CD4-positive, alpha-beta memory T cell (primary cell): ENCODE measurements at regions not wholly inside any gene's neighbourhood (a gene's known extent, or its start where the extent isn't known, plus 50 kb on each side); places are given as distances from the start of the nearest gene placed in this dataset.

Experiments
- CTCF ChIA-PET: fragments of 350-600 bp; sonication (Branson Sonifier 250); formaldehyde crosslinking; loops from one replicate; lab custom pipeline; 2021; ENCODE audit warnings: inconsistent platforms; ENCODE audit not compliant: partially characterized antibody; lab: Charles Lee
- POLR2A ChIA-PET: fragments of 350-600 bp; sonication (Branson Sonifier 250); formaldehyde crosslinking; loops from one replicate; lab custom pipeline; 2021; ENCODE audit not compliant: partially characterized antibody; lab: Charles Lee
- DNase-seq, 5 donors: peaks; one replicate each; pipeline versions ENCODE4 v3.0.0 to v3.0.0-alpha.2; 2020 to 2022; ENCODE audit warnings: mixed read lengths in 1 of 5
- H3K27ac ChIP-seq: one replicate; pipeline ENCODE4 v1.7.0; 2013; ENCODE audit warnings: low read depth, low read length
- H3K27me3 ChIP-seq: 2 replicates; pipeline ENCODE4 v1.7.0; 2013; ENCODE audit warnings: mild to moderate bottlenecking, low read length, moderate library complexity; ENCODE audit not compliant: insufficient read depth
- H3K36me3 ChIP-seq: 2 replicates; pipeline ENCODE4 v1.7.0; 2013; ENCODE audit warnings: mild to moderate bottlenecking, low read length, moderate library complexity; ENCODE audit not compliant: insufficient read depth
- H3K4me1 ChIP-seq: 2 replicates; pipeline ENCODE4 v1.7.0; 2013; ENCODE audit warnings: mild to moderate bottlenecking, low read length, moderate library complexity; ENCODE audit not compliant: insufficient read depth
- H3K4me3 ChIP-seq, 2 donors: one replicate each; pipeline ENCODE4 v1.7.0; 2013; ENCODE audit warnings: low read length in 2 of 2, mild to moderate bottlenecking in 1 of 2
- H3K9me3 ChIP-seq, 2 donors: one replicate each; pipeline ENCODE4 v1.7.0; 2013; ENCODE audit warnings: low read length in 2 of 2, control low read depth in 1 of 2; ENCODE audit not compliant: control insufficient read depth in 1 of 2
- H3K27ac Mint-ChIP-seq, 7 donors: one replicate each; pipeline ENCODE4 v1.8.0; 2020 to 2021; ENCODE audit warnings: mixed read lengths in 7 of 7, mild to moderate bottlenecking in 6 of 7, inconsistent platforms in 3 of 7, moderate library complexity in 3 of 7
- H3K27me3 Mint-ChIP-seq, 2 donors: one replicate each; pipeline ENCODE4 v1.8.0; 2020 to 2021; ENCODE audit warnings: mixed read lengths in 2 of 2
- H3K36me3 Mint-ChIP-seq, 2 donors: one replicate each; pipeline ENCODE4 v1.8.0; 2020 to 2021; ENCODE audit warnings: mixed read lengths in 2 of 2, inconsistent platforms in 1 of 2, mild to moderate bottlenecking in 1 of 2
- H3K4me1 Mint-ChIP-seq, 4 donors: one replicate each; pipeline ENCODE4 v1.8.0; 2020 to 2021; ENCODE audit warnings: mixed read lengths in 4 of 4, mild to moderate bottlenecking in 1 of 4
- H3K4me3 Mint-ChIP-seq, 8 donors: one replicate each; pipeline ENCODE4 v1.8.0; 2020 to 2021; ENCODE audit warnings: mixed read lengths in 8 of 8, mild to moderate bottlenecking in 7 of 8, moderate library complexity in 6 of 8, inconsistent platforms in 3 of 8
- H3K9me3 Mint-ChIP-seq, 8 donors: one replicate each; pipeline ENCODE4 v1.8.0; 2020 to 2021; ENCODE audit warnings: mixed read lengths in 8 of 8, mild to moderate bottlenecking in 5 of 8, inconsistent platforms in 3 of 8, moderate library complexity in 1 of 8
- intact Hi-C: fragments of 100-400 bp; cut with micrococcal nuclease; formaldehyde crosslinking; loops from one replicate; pipeline ENCODE4 v1.15.1; 2023

DNA sequence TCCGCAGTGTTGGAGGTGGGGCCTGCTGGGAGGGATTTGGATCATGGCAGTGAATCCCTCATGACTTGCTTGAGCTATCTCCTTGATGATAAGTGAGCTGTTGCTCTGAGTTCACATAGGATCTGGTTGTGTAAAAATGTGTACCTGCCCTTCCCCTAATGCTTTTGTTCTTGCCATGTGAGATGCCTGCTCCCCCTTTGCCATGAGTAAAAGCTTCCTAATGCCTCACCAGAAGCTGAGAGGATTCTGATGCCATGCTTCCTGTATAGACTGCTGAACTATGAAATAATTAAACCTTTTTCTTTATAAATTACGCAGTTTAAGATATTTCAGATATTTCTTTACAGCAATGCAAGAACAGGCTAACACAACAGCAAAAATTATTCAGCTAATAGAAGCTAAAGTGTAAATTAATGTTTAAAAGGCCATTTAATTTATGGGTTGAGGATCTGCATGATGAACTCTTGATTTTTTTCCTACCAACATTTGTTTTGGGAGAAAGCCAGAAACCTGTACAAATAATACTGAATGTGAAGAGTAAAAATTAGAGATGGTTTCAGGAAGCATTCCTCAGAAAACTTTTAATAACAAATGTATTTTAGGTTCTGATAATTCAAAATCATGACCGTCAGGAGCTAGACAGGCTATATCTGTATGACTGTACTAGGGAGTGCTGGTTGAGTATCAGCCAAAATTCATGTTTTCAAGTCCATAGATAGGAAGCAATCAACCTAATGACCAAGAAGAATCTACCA, 177.5 kb upstream of the GRIA4 start:
- Mint-ChIP-seq H3K36me3 (no peaks in the 10 kb centered on the region), H3K4me1 (no peaks in the 10 kb centered on the region), H3K27me3 (no peaks in the 10 kb centered on the region), H3K27ac (no peak overlapping the region), H3K4me3 (no peak overlapping the region), H3K9me3 (no peaks in the 10 kb centered on the region)
- Histone ChIP-seq H3K27ac (no peak overlapping the region), H3K4me3 (no peak overlapping the region), H3K9me3 (no peaks in the 10 kb centered on the region), H3K4me1 (no peaks in the 10 kb centered on the region), H3K36me3 (no peaks in the 10 kb centered on the region), H3K27me3 (no peaks in the 10 kb centered on the region)
- POLR2A ChIA-PET: no interaction called here
- DNase-seq: no peak
- CTCF ChIA-PET: no interaction called here
- intact Hi-C loops: no loop called here

- Mint-ChIP-seq H3K36me3 (no peaks in the 10 kb centered on the region), H3K4me1 (no peaks in the 10 kb centered on the region), H3K27ac (no peak overlapping the region), H3K4me3 (no peak overlapping the region), H3K9me3 (no peaks in the 10 kb centered on the region), H3K27me3 (no peaks in the 10 kb centered on the region)
- Histone ChIP-seq H3K9me3 (no peaks in the 10 kb centered on the region), H3K4me3 (no peak overlapping the region), H3K27ac (no peak overlapping the region), H3K27me3 (no peaks in the 10 kb centered on the region), H3K36me3 (no peaks in the 10 kb centered on the region), H3K4me1 (no peaks in the 10 kb centered on the region)
- CTCF ChIA-PET: interaction anchor here (1.1 kb wide), 1 partner anchor 820 kb away, joined by 3 read pairs; no protein-coding TSS in a partner anchor
- no peak for DNase-seq
- POLR2A ChIA-PET: no interaction called here
- intact Hi-C loops: no loop called here
These were observed 180.6 kb upstream of the GRIA4 start for GRCh38 chr11:105429096-105429910.

- Mint-ChIP-seq H3K27ac (no peak overlapping the region), H3K36me3 (no peaks in the 10 kb centered on the region), H3K27me3 (peaks cover 3 to 4% of the 10 kb centered on the region in 2 donors), H3K9me3 (no peaks in the 10 kb centered on the region), H3K4me3 (no peak overlapping the region), H3K4me1 (no peaks in the 10 kb centered on the region)
- no peak overlapping the region for H3K4me3 ChIP-seq
- no peaks in the 10 kb centered on the region for H3K27me3 ChIP-seq
- no peaks in the 10 kb centered on the region for H3K36me3 ChIP-seq
- H3K27ac ChIP-seq: no peak overlapping the region
- H3K9me3 ChIP-seq: no peaks in the 10 kb centered on the region
- intact Hi-C loops: no loop called here
- no peak for DNase-seq
- ChIA-PET POLR2A (no interaction called here), CTCF (no interaction called here)
- H3K4me1 ChIP-seq: no peaks in the 10 kb centered on the region
These were observed 202.8 kb upstream of the GRIA4 start for GRCh38 chr11:105407101-105407500.

DNA sequence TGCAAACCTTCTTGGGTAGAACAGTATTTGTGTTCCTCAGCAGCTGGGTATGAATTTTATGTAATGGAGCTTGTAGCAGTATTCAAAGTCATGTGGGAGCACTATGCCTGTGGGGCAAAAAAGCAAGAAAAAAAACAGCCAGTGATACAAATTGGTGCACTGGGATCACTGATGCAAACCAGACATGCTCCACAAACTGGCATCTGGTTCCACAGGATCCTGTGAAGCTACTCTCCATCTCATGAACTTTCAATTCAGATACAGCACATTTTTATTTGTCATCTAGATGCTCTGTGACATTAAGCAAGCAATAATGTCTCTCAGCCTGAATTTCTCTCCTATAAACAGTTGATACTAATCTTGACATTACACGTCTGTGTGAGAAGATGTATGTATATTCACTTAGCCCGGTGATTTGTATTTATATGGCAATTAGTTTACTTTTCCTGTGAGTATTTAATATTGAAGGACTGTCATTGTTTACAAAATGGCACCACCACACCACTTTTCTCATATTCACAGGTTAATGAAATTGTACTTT, 208.5 kb upstream of the GRIA4 start:
- Histone ChIP-seq H3K36me3 (no peaks in the 10 kb centered on the region), H3K4me3 (no peak overlapping the region), H3K27me3 (no peaks in the 10 kb centered on the region), H3K4me1 (no peaks in the 10 kb centered on the region), H3K27ac (no peak overlapping the region), H3K9me3 (no peaks in the 10 kb centered on the region)
- intact Hi-C loops: no loop called here
- ChIA-PET POLR2A (no interaction called here), CTCF (no interaction called here)
- Mint-ChIP-seq H3K4me1 (no peaks in the 10 kb centered on the region), H3K36me3 (no peaks in the 10 kb centered on the region), H3K4me3 (no peak overlapping the region), H3K9me3 (peaks cover 0 to 4% (median 0%) of the 10 kb centered on the region in 8 donors), H3K27me3 (peaks cover 8% of the 10 kb centered on the region in 2 donors), H3K27ac (no peak overlapping the region)
- no peak for DNase-seq

GRCh38 chr11:105399511-105399910, 210.4 kb upstream of the GRIA4 start:
- CTCF ChIA-PET: no interaction called here
- Mint-ChIP-seq H3K4me1 (no peaks in the 10 kb centered on the region), H3K27ac (no peak overlapping the region), H3K4me3 (no peak overlapping the region), H3K36me3 (no peaks in the 10 kb centered on the region), H3K9me3 (peaks cover 0 to 4% (median 0%) of the 10 kb centered on the region in 8 donors), H3K27me3 (peaks cover 8% of the 10 kb centered on the region in 2 donors)
- POLR2A ChIA-PET: no interaction called here
- Histone ChIP-seq H3K27me3 (no peaks in the 10 kb centered on the region), H3K4me1 (no peaks in the 10 kb centered on the region), H3K4me3 (no peak overlapping the region), H3K36me3 (no peaks in the 10 kb centered on the region), H3K9me3 (no peaks in the 10 kb centered on the region), H3K27ac (no peak overlapping the region)
- DNase-seq: no peak
- intact Hi-C loops: no loop called here

DNA sequence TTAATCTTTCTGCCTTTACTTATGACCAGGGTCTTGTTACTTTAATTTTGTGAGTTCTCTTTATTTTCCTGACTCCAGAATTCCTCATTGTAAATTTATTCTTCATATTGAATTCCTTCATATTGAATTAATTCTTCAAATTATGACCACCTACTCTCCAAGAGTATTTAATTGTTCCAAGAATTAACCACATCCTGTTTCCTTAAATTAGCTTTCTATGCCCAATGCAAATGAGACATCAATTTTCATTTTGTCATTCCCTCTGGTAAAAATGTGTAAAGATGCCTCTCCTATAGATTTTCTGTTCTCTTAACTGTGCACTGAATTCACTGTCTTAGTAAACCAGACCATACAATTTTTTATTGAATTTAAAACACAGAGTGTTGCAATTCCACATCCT, 211.2 kb upstream of the GRIA4 start:
- no peaks in the 10 kb centered on the region for H3K9me3 ChIP-seq
- ChIA-PET CTCF (no interaction called here), POLR2A (no interaction called here)
- H3K27ac ChIP-seq: no peak overlapping the region
- intact Hi-C loops: no loop called here
- H3K27me3 ChIP-seq: no peaks in the 10 kb centered on the region
- no peak overlapping the region for H3K27ac Mint-ChIP-seq
- no peaks in the 10 kb centered on the region for H3K36me3 ChIP-seq
- H3K36me3 Mint-ChIP-seq: no peaks in the 10 kb centered on the region
- DNase-seq: no peak
- peaks cover 8% of the 10 kb centered on the region in 2 donors for H3K27me3 Mint-ChIP-seq
- H3K4me1 Mint-ChIP-seq: no peaks in the 10 kb centered on the region
- H3K4me1 ChIP-seq: no peaks in the 10 kb centered on the region
- H3K4me3 Mint-ChIP-seq: no peak overlapping the region
- H3K4me3 ChIP-seq: no peak overlapping the region
- H3K9me3 Mint-ChIP-seq: peaks cover 0 to 4% (median 0%) of the 10 kb centered on the region in 8 donors

- H3K4me3 ChIP-seq: no peak overlapping the region
- H3K4me3 Mint-ChIP-seq: no peak overlapping the region
- no peaks in the 10 kb centered on the region for H3K27me3 Mint-ChIP-seq
- POLR2A ChIA-PET: no interaction called here
- no peak overlapping the region for H3K27ac ChIP-seq
- H3K36me3 Mint-ChIP-seq: no peaks in the 10 kb centered on the region
- no peaks in the 10 kb centered on the region for H3K9me3 ChIP-seq
- H3K27me3 ChIP-seq: no peaks in the 10 kb centered on the region
- H3K36me3 ChIP-seq: no peaks in the 10 kb centered on the region
- H3K4me1 ChIP-seq: no peaks in the 10 kb centered on the region
- no peak overlapping the region for H3K27ac Mint-ChIP-seq
- no peak for DNase-seq
- no peaks in the 10 kb centered on the region for H3K4me1 Mint-ChIP-seq
- no peaks in the 10 kb centered on the region for H3K9me3 Mint-ChIP-seq
- CTCF ChIA-PET: no interaction called here
- intact Hi-C loops: no loop called here
These were observed 216.5 kb upstream of the GRIA4 start for GRCh38 chr11:105393326-105393725.
